ENCODE measurements at regions not wholly inside any gene's neighbourhood (a gene's known extent, or its start where the extent isn't known, plus 50 kb on each side); places are given as distances from the start of the nearest gene placed in this dataset.

DNA sequence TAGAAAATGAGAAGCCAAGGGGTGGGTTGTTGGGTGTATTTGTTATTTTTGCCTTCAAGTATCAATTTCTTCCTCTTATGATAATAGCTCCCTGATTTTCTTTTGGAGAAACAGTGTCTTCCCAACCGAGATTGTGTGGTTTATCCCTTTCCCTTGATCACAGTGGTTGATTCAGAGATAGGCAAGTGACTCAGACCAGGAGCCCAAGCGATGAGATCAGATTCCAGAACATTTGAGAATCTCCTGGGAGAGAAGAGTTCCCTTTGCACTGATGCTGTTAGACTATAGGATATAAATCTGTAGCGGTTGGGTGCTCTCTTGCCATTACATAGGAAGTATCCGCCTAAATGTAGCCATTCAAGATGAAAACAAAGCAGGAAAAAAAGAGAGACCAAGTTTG, 90.1 kb upstream of the WDR26 start:
- ATAC-seq (ENCODE audit: low read depth) (no peak), DNase-seq (ENCODE audit: low spot score) (no peak)
- Histone ChIP-seq H3K4me3 (ENCODE audit: severe bottlenecking) (no peak overlapping the region), H3K27ac (ENCODE audit: poor library complexity, severe bottlenecking) (no peak overlapping the region), H3K36me3 (ENCODE audit: low read depth) (no peaks in the 10 kb centered on the region), H3K27me3 (ENCODE audit: insufficient read depth, poor library complexity, severe bottlenecking) (no peaks in the 10 kb centered on the region), H3K9me3 (ENCODE audit: severe bottlenecking) (no peaks in the 10 kb centered on the region), H3K4me1 (ENCODE audit: insufficient read depth, poor library complexity, severe bottlenecking) (no peaks in the 10 kb centered on the region)
- TF ChIP-seq, protein P1, sequence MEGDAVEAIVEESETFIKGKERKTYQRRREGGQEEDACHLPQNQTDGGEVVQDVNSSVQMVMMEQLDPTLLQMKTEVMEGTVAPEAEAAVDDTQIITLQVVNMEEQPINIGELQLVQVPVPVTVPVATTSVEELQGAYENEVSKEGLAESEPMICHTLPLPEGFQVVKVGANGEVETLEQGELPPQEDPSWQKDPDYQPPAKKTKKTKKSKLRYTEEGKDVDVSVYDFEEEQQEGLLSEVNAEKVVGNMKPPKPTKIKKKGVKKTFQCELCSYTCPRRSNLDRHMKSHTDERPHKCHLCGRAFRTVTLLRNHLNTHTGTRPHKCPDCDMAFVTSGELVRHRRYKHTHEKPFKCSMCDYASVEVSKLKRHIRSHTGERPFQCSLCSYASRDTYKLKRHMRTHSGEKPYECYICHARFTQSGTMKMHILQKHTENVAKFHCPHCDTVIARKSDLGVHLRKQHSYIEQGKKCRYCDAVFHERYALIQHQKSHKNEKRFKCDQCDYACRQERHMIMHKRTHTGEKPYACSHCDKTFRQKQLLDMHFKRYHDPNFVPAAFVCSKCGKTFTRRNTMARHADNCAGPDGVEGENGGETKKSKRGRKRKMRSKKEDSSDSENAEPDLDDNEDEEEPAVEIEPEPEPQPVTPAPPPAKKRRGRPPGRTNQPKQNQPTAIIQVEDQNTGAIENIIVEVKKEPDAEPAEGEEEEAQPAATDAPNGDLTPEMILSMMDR (IDR thresholded peaks at IDR 0.05; ENCODE audit: poor library complexity, severe bottlenecking): no peak

DNA sequence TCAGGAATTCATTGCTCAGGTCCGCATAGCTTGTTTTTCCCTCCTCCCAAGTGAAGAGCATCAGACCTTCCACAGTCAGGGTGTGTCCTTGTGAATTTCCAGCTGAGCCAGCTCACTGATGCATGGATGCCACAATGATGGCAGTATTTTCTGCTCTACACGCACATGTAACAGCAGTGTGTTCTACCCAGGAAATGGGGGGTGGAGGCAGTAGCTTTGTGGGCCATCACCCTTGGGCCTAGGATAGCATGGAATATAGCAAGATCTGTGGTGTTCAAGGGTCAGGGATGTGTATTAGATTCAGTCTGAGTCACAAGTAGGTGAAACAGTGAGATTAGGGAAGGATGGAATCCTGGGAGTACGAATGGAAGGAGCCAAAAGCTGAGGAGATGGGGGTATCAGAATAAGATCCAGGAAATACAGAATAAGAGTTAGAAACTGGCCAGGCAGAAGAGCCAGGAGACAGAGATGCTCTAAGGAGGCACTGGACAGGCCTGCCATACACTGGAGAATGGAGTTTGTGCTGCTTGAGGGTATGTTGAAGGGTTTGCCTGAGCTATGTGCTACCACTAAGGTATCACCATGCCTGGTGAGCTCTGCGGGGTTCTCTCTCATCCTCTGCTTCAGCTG, 90.6 kb upstream of the CNIH3 start:
- ATAC-seq (ENCODE audit: low read depth) (no peak), DNase-seq (ENCODE audit: low spot score) (no peak)
- no peak overlapping the region for H3K4me3 ChIP-seq (ENCODE audit: severe bottlenecking)
- no peak overlapping the region for H3K27ac ChIP-seq (ENCODE audit: poor library complexity, severe bottlenecking)
- no peaks in the 10 kb centered on the region for H3K4me1 ChIP-seq (ENCODE audit: insufficient read depth, poor library complexity, severe bottlenecking)
- TF ChIP-seq, protein P1 (IDR thresholded peaks at IDR 0.05; ENCODE audit: poor library complexity, severe bottlenecking): no peak
- no peaks in the 10 kb centered on the region for H3K36me3 ChIP-seq (ENCODE audit: low read depth)
- no peaks in the 10 kb centered on the region for H3K27me3 ChIP-seq (ENCODE audit: insufficient read depth, poor library complexity, severe bottlenecking)
- no peaks in the 10 kb centered on the region for H3K9me3 ChIP-seq (ENCODE audit: severe bottlenecking)

DNA sequence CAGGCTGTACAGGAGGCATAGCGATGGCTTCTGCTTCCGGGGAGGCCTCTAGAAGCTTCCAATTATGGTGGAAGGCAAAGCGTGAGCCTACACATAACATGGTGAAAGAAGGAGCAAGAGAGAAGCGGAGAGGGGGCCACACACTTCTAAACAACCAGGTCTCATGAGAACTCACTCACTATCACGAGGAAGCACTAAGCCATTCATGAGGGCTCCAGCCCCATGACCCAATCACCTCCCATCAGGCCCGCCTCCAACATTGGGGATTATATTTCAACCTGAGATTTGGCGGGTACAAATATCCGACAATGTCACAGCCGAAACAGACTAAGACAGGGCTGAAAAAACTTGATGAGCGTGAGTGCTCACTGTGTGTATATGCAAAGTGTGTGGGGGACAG, 89.3 kb upstream of the CNIH3 start:
- Histone ChIP-seq H3K27ac (ENCODE audit: poor library complexity, severe bottlenecking) (no peak overlapping the region), H3K9me3 (ENCODE audit: severe bottlenecking) (no peaks in the 10 kb centered on the region), H3K4me3 (ENCODE audit: severe bottlenecking) (no peak overlapping the region), H3K4me1 (ENCODE audit: insufficient read depth, poor library complexity, severe bottlenecking) (no peaks in the 10 kb centered on the region), H3K36me3 (ENCODE audit: low read depth) (no peaks in the 10 kb centered on the region), H3K27me3 (ENCODE audit: insufficient read depth, poor library complexity, severe bottlenecking) (no peaks in the 10 kb centered on the region)
- DNase-seq (ENCODE audit: low spot score): no peak
- no peak for ATAC-seq (ENCODE audit: low read depth)
- TF ChIP-seq, protein P1 (IDR thresholded peaks at IDR 0.05; ENCODE audit: poor library complexity, severe bottlenecking): no peak

DNA sequence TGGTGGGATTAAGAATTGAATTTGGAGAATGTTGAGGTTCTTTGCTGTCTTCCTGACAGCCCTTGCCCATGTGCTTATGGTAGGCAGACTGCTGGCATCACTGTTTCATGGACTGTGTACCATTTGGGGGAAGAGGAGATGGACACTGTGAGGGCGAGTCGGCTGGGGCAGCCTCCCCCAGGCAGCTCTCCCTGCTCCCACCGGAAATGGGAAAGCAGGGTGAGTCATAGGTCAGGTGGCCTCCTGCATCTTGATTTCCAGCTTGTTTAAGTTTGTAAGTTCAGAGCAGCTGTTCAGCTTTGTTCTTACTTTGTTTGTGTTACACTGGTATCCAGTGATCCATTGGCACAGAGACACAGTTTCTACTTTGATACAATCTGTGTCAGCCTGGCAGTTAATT, 87.2 kb upstream of the CNIH3 start:
- TF ChIP-seq, protein P1 (IDR thresholded peaks at IDR 0.05; ENCODE audit: poor library complexity, severe bottlenecking): no peak
- Histone ChIP-seq H3K9me3 (ENCODE audit: severe bottlenecking) (no peaks in the 10 kb centered on the region), H3K27me3 (ENCODE audit: insufficient read depth, poor library complexity, severe bottlenecking) (no peaks in the 10 kb centered on the region), H3K4me3 (ENCODE audit: severe bottlenecking) (no peak overlapping the region), H3K27ac (ENCODE audit: poor library complexity, severe bottlenecking) (no peak overlapping the region), H3K4me1 (ENCODE audit: insufficient read depth, poor library complexity, severe bottlenecking) (no peaks in the 10 kb centered on the region), H3K36me3 (ENCODE audit: low read depth) (no peaks in the 10 kb centered on the region)
- ATAC-seq (ENCODE audit: low read depth) (no peak), DNase-seq (ENCODE audit: low spot score) (no peak)

DNA sequence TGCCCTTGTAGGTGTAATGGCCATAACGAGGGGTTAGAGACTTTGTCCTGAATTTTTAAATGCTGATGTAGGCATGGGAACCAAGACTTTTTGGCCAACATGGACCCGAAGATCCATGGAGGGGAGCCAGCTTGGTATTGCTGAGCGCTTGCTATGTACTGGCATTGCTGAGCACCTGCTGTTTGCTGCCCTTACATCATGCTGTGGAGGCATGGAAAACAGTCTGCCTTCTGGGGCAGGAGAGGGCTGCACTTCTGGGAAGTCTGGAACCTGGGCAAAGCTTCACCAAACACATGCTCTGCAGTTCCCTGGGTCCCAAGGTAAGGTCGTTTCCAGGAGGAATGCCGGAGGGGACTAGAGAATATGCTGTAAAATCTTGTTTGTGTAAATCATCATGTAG, 86.3 kb upstream of the CNIH3 start:
- no peaks in the 10 kb centered on the region for H3K36me3 ChIP-seq (ENCODE audit: low read depth)
- ATAC-seq (ENCODE audit: low read depth) (no peak), DNase-seq (ENCODE audit: low spot score) (no peak)
- no peaks in the 10 kb centered on the region for H3K9me3 ChIP-seq (ENCODE audit: severe bottlenecking)
- no peak overlapping the region for H3K27ac ChIP-seq (ENCODE audit: poor library complexity, severe bottlenecking)
- no peaks in the 10 kb centered on the region for H3K27me3 ChIP-seq (ENCODE audit: insufficient read depth, poor library complexity, severe bottlenecking)
- no peaks in the 10 kb centered on the region for H3K4me1 ChIP-seq (ENCODE audit: insufficient read depth, poor library complexity, severe bottlenecking)
- H3K4me3 ChIP-seq (ENCODE audit: severe bottlenecking): no peak overlapping the region
- TF ChIP-seq, protein P1 (IDR thresholded peaks at IDR 0.05; ENCODE audit: poor library complexity, severe bottlenecking): no peak

Measured in RWPE2 (cell line).